ENCODE measurements at regions not wholly inside any gene's neighbourhood (a gene's known extent, or its start where the extent isn't known, plus 50 kb on each side); places are given as distances from the start of the nearest gene placed in this dataset.

- Histone ChIP-seq H3K4me2 (replicated peaks; ENCODE audit: extremely low read depth, low read length, poor library complexity, severe bottlenecking) (no peak overlapping the region), H3K36me3 (replicated peaks in 1 of 2; ENCODE audit: control insufficient read depth in 1 of 2, insufficient read depth in 2 of 2, low read length in 2 of 2) (no peaks in the 10 kb centered on the region), H3K4me1 (ENCODE audit: control insufficient read depth in 1 of 2, insufficient read depth in 2 of 2, low read length in 2 of 2) (no peaks in the 10 kb centered on the region), H3K9me3 (replicated peaks in 1 of 2; ENCODE audit: control insufficient read depth in 1 of 2, insufficient read depth in 1 of 2, low read length in 2 of 2) (no peaks in the 10 kb centered on the region), H3K27ac (ENCODE audit: low read depth in 1 of 2, low read length in 2 of 2) (no peak overlapping the region), H3K4me3 (replicated peaks in 1 of 3; ENCODE audit: low read depth in 2 of 3, low read length in 3 of 3) (no peak overlapping the region), H3K79me2 (ENCODE audit: insufficient read depth, low read length) (no peaks in the 10 kb centered on the region), H4K20me1 (ENCODE audit: insufficient read depth, low read length) (no peaks in the 10 kb centered on the region), H3K9ac (ENCODE audit: insufficient read depth, low read length, poor library complexity, severe bottlenecking) (no peak overlapping the region), H2AFZ (ENCODE audit: insufficient read depth, low read depth, low read length, poor library complexity, severe bottlenecking) (no peak overlapping the region), H3K27me3 (ENCODE audit: control insufficient read depth in 2 of 2, insufficient read depth in 2 of 2, low read length in 2 of 2) (no peaks in the 10 kb centered on the region)
- H3K4me3 Mint-ChIP-seq, result no peak overlapping the region
- no peak overlapping the region for H3K27ac Mint-ChIP-seq
- DNase-seq, result no peak
- H3K9me3 Mint-ChIP-seq, result no peaks in the 10 kb centered on the region
- H3K4me1 Mint-ChIP-seq, result no peaks in the 10 kb centered on the region
- no peaks in the 10 kb centered on the region for H3K27me3 Mint-ChIP-seq (ENCODE audit: low read depth in 3 of 3)
- no peak for TF ChIP-seq CTCF (IDR thresholded peaks at IDR 0.05)
- intact Hi-C loops (cut with micrococcal nuclease), result no loop called here
- no peaks in the 10 kb centered on the region for H3K36me3 Mint-ChIP-seq
These were observed 564.0 kb downstream of the PSAT1 start for GRCh38 chr9:78860801-78861475.

- no peak overlapping the region for H3K4me3 ChIP-seq (replicated peaks in 1 of 3; ENCODE audit: low read depth in 2 of 3, low read length in 3 of 3)
- no peak for TF ChIP-seq CTCF (IDR thresholded peaks at IDR 0.05)
- H4K20me1 ChIP-seq (ENCODE audit: insufficient read depth, low read length), result no peaks in the 10 kb centered on the region
- Mint-ChIP-seq H3K4me1 (no peaks in the 10 kb centered on the region), H3K9me3 (no peaks in the 10 kb centered on the region), H3K36me3 (no peaks in the 10 kb centered on the region), H3K4me3 (no peak overlapping the region), H3K27me3 (ENCODE audit: low read depth in 3 of 3) (no peaks in the 10 kb centered on the region), H3K27ac (no peak overlapping the region)
- 87% methylated on average over 3 of the region's 4 CpGs for WGBS (ENCODE audit: insufficient coverage)
- H3K4me2 ChIP-seq (replicated peaks; ENCODE audit: extremely low read depth, low read length, poor library complexity, severe bottlenecking), result no peak overlapping the region
- no peak overlapping the region for H3K9ac ChIP-seq (ENCODE audit: insufficient read depth, low read length, poor library complexity, severe bottlenecking)
- no peak overlapping the region for H2AFZ ChIP-seq (ENCODE audit: insufficient read depth, low read depth, low read length, poor library complexity, severe bottlenecking)
- no peak for DNase-seq
- no peaks in the 10 kb centered on the region for H3K36me3 ChIP-seq (replicated peaks in 1 of 2; ENCODE audit: control insufficient read depth in 1 of 2, insufficient read depth in 2 of 2, low read length in 2 of 2)
- H3K27ac ChIP-seq (ENCODE audit: low read depth in 1 of 2, low read length in 2 of 2), result no peak overlapping the region
- H3K9me3 ChIP-seq (replicated peaks in 1 of 2; ENCODE audit: control insufficient read depth in 1 of 2, insufficient read depth in 1 of 2, low read length in 2 of 2), result no peaks in the 10 kb centered on the region
- H3K4me1 ChIP-seq (ENCODE audit: control insufficient read depth in 1 of 2, insufficient read depth in 2 of 2, low read length in 2 of 2), result no peaks in the 10 kb centered on the region
- intact Hi-C loops (cut with micrococcal nuclease), result no loop called here
- H3K27me3 ChIP-seq (ENCODE audit: control insufficient read depth in 2 of 2, insufficient read depth in 2 of 2, low read length in 2 of 2), result no peaks in the 10 kb centered on the region
- H3K79me2 ChIP-seq (ENCODE audit: insufficient read depth, low read length), result no peaks in the 10 kb centered on the region
These were observed 566.6 kb downstream of the PSAT1 start for GRCh38 chr9:78863531-78863930.

Data from CD14-positive monocyte (primary cell).